H1 (cell line): ENCODE measurements at regions not wholly inside any gene's neighbourhood (a gene's known extent, or its start where the extent isn't known, plus 50 kb on each side); places are given as distances from the start of the nearest gene placed in this dataset.

ENCODE experiments used
- CTCF ChIA-PET: fragments of 300-600 bp; sonication (Branson Sonifier 250); formaldehyde crosslinking; loops from one replicate; lab custom pipeline; 2021; ENCODE audit not compliant: partially characterized antibody; lab: Charles Lee
- POLR2A ChIA-PET: fragments of 300-600 bp; sonication (Branson Sonifier 250); formaldehyde crosslinking; loops from one replicate; lab custom pipeline; 2021; ENCODE audit warnings: inconsistent platforms; ENCODE audit not compliant: partially characterized antibody; lab: Charles Lee
- DNase-seq, 2 experiments: peaks; one replicate each; pipeline versions ENCODE4 v3.0.0 to v3.0.0-alpha.2; 2010 to 2022; ENCODE audit warnings: low spot score in 2 of 2, low read depth in 1 of 2, mixed read lengths in 1 of 2
- FAIRE-seq: peaks from 2 replicates; lab custom pipeline; 2011; peaks lifted over from hg19 to GRCh38; lab: Jason Lieb, UNC
- H2AFZ ChIP-seq: 2 replicates; pipeline ENCODE4 v1.8.1; 2012; ENCODE audit warnings: low read length, inconsistent platforms
- H2AK5ac ChIP-seq: 2 replicates; pipeline ENCODE4 v1.6.1; 2013; ENCODE audit warnings: low read depth, low read length
- H2BK120ac ChIP-seq: replicated peaks from 2 replicates; pipeline ENCODE3; 2013; ENCODE audit warnings: low read depth, low read length, inconsistent platforms
- H2BK12ac ChIP-seq: 2 replicates; pipeline ENCODE4 v1.6.1; 2013; ENCODE audit warnings: low read depth, low read length
- H2BK15ac ChIP-seq: 2 replicates; pipeline ENCODE4 v1.6.1; 2013; ENCODE audit warnings: low read length
- H2BK20ac ChIP-seq: 2 replicates; pipeline ENCODE4 v1.6.1; 2013; ENCODE audit warnings: low read length
- H2BK5ac ChIP-seq: 2 replicates; pipeline ENCODE4 v1.6.1; 2013; ENCODE audit warnings: low read depth, low read length
- H3K14ac ChIP-seq: 2 replicates; pipeline ENCODE4 v1.6.1; 2013; ENCODE audit warnings: inconsistent platforms; ENCODE audit not compliant: insufficient read length
- H3K18ac ChIP-seq: 2 replicates; pipeline ENCODE4 v1.6.1; 2013; ENCODE audit warnings: low read length; ENCODE audit errors: extremely low read depth
- H3K23ac ChIP-seq: 2 replicates; pipeline ENCODE4 v1.6.1; 2013; ENCODE audit warnings: inconsistent platforms; ENCODE audit not compliant: insufficient read length
- H3K23me2 ChIP-seq: 2 replicates; pipeline ENCODE4 v1.6.1; 2013; ENCODE audit warnings: low read depth, low read length
- H3K27ac ChIP-seq: 2 replicates; pipeline ENCODE4 v1.6.1; 2011; ENCODE audit warnings: low read depth, low read length, inconsistent platforms
- H3K27me3 ChIP-seq, 4 experiments: replicated peaks in 1 of 4; 1 replicate in 1 of 4; 2 replicates in 3 of 4; pipeline versions ENCODE4 v1.6.1 to v1.8.1; 2011 to 2013; ENCODE audit warnings: low read length in 3 of 4, mild to moderate bottlenecking in 3 of 4, inconsistent platforms in 2 of 4, mixed read lengths in 2 of 4, moderate library complexity in 1 of 4; ENCODE audit not compliant: control insufficient read depth in 3 of 4, insufficient read depth in 3 of 4; ENCODE audit errors: extremely low read depth in 1 of 4
- H3K36me3 ChIP-seq, 4 experiments: 2 replicates each; pipeline versions ENCODE4 v1.6.1 to v1.8.1; 2011 to 2013; ENCODE audit warnings: mild to moderate bottlenecking in 4 of 4, low read length in 3 of 4, moderate library complexity in 2 of 4, control low read depth in 1 of 4, inconsistent platforms in 1 of 4; ENCODE audit not compliant: insufficient read depth in 4 of 4, control insufficient read depth in 2 of 4
- H3K4ac ChIP-seq: replicated peaks from 2 replicates; pipeline ENCODE3; 2013; ENCODE audit warnings: low read length, low read depth, mixed read lengths, inconsistent platforms; ENCODE audit not compliant: insufficient read length
- H3K4me1 ChIP-seq, 4 experiments: replicated peaks in 1 of 4; 1 replicate in 1 of 4; 2 replicates in 3 of 4; pipeline versions ENCODE4 v1.6.1 to v1.8.1; 2011 to 2013; ENCODE audit warnings: low read length in 3 of 4, inconsistent platforms in 2 of 4, mixed read lengths in 1 of 4; ENCODE audit not compliant: insufficient read depth in 4 of 4, control insufficient read depth in 3 of 4
- H3K4me2 ChIP-seq, 2 experiments: 2 replicates each; pipeline versions ENCODE4 v1.6.1 to v1.8.1; 2011 to 2013; ENCODE audit warnings: low read depth in 2 of 2, low read length in 2 of 2, control low read depth in 1 of 2, inconsistent platforms in 1 of 2, mild to moderate bottlenecking in 1 of 2; ENCODE audit not compliant: insufficient read depth in 1 of 2
- H3K4me3 ChIP-seq, 4 experiments: fragments of 200-600, 300-600 bp in 1 of 4; sonication (generic), shearing (Covaris generic), sonication (Bioruptor Twin) in 1 of 4; 2 replicates each; pipeline versions ENCODE4 v1.5.1 to v1.8.1; 2011 to 2016; ENCODE audit warnings: low read length in 4 of 4, low read depth in 3 of 4, control low read depth in 2 of 4, inconsistent platforms in 2 of 4, mild to moderate bottlenecking in 2 of 4, mixed read lengths in 1 of 4, moderate library complexity in 1 of 4; ENCODE audit not compliant: insufficient read depth in 2 of 4; ENCODE audit errors: extremely low read depth in 1 of 4
- H3K56ac ChIP-seq: replicated peaks from 2 replicates; pipeline ENCODE3; 2013; ENCODE audit warnings: low read depth, mild to moderate bottlenecking, mixed read lengths, low read length, inconsistent platforms; ENCODE audit not compliant: insufficient read length
- H3K79me1 ChIP-seq: 2 replicates; pipeline ENCODE4 v1.6.1; 2013; ENCODE audit warnings: low read depth, low read length, control low read depth
- H3K79me2 ChIP-seq, 2 experiments: 2 replicates each; pipeline versions ENCODE4 v1.6.1 to v1.8.1; 2012 to 2013; ENCODE audit warnings: low read length in 2 of 2, mild to moderate bottlenecking in 2 of 2, inconsistent platforms in 1 of 2; ENCODE audit not compliant: insufficient read depth in 2 of 2, control insufficient read depth in 1 of 2
- H3K9ac ChIP-seq, 4 experiments: replicated peaks in 1 of 4; 1 replicate in 1 of 4; 2 replicates in 3 of 4; pipeline versions ENCODE4 v1.6.1 to v1.8.1; 2011 to 2013; ENCODE audit warnings: low read depth in 3 of 4, low read length in 3 of 4, control low read depth in 2 of 4, mild to moderate bottlenecking in 2 of 4, moderate library complexity in 2 of 4, inconsistent platforms in 1 of 4; ENCODE audit errors: extremely low read depth in 1 of 4
- H3K9me3 ChIP-seq, 2 experiments: 2 replicates each; pipeline versions ENCODE4 v1.6.1 to v1.8.1; 2012 to 2013; ENCODE audit warnings: mild to moderate bottlenecking in 2 of 2, moderate library complexity in 2 of 2, control low read depth in 1 of 2, inconsistent platforms in 1 of 2, low read depth in 1 of 2, low read length in 1 of 2, mixed read lengths in 1 of 2; ENCODE audit not compliant: insufficient read depth in 2 of 2
- H4K20me1 ChIP-seq, 2 experiments: replicated peaks in 1 of 2; 2 replicates each; pipeline versions ENCODE3 to v1.8.1; 2011 to 2013; ENCODE audit warnings: inconsistent platforms in 2 of 2, low read length in 2 of 2, mild to moderate bottlenecking in 1 of 2; ENCODE audit not compliant: insufficient read depth in 2 of 2, control insufficient read depth in 1 of 2
- H4K5ac ChIP-seq: 2 replicates; pipeline ENCODE4 v1.6.1; 2013; ENCODE audit warnings: low read length, low read depth, mixed read lengths, inconsistent platforms; ENCODE audit not compliant: insufficient read length
- H4K8ac ChIP-seq: 2 replicates; pipeline ENCODE4 v1.8.0; 2013; ENCODE audit warnings: mild to moderate bottlenecking, moderate library complexity, low read length, inconsistent platforms; ENCODE audit not compliant: insufficient read depth; ENCODE audit errors: extremely low read depth
- H4K91ac ChIP-seq: replicated peaks from 2 replicates; pipeline ENCODE3; 2013; ENCODE audit warnings: low read length, mixed read lengths, inconsistent platforms; ENCODE audit not compliant: insufficient read length
- ATF3 ChIP-seq: IDR thresholded peaks from 2 replicates; pipeline ENCODE4 v1.6.1; 2011; ENCODE audit warnings: low read depth, mild to moderate bottlenecking, low read length; ENCODE audit not compliant: insufficient read depth
- BACH1 ChIP-seq: IDR thresholded peaks from 2 replicates; pipeline ENCODE4 v1.6.1; 2012; ENCODE audit warnings: low read length, improper control_type of control experiment
- CEBPB ChIP-seq: IDR thresholded peaks from 2 replicates; pipeline ENCODE4 v1.6.1; 2012; ENCODE audit warnings: low read depth, low read length
- EP300 ChIP-seq, 2 experiments: IDR thresholded peaks; 1 replicate in 1 of 2; 2 replicates in 1 of 2; pipeline ENCODE4 v1.6.1; 2011 to 2012; ENCODE audit warnings: low read depth in 2 of 2, low read length in 2 of 2, mild to moderate bottlenecking in 2 of 2, borderline replicate concordance in 1 of 2, inconsistent platforms in 1 of 2, moderate library complexity in 1 of 2
- KDM1A ChIP-seq: fragments of 200-600, 300-600 bp; sonication (generic); IDR thresholded peaks from 2 replicates; pipeline ENCODE4 v1.7.1; 2016; ENCODE audit warnings: mild to moderate bottlenecking, low read length, borderline replicate concordance
- KDM4A ChIP-seq: IDR thresholded peaks from one replicate; pipeline ENCODE4 v1.7.1; 2012; ENCODE audit warnings: low read depth, mild to moderate bottlenecking, moderate library complexity, low read length, inconsistent platforms; ENCODE audit not compliant: severe bottlenecking
- KDM5A ChIP-seq: fragments of 200-600 bp; IDR thresholded peaks from 2 replicates; pipeline ENCODE4 v1.7.1; 2012; ENCODE audit warnings: mild to moderate bottlenecking, low read length, inconsistent platforms, mixed read lengths
- MAFK ChIP-seq: IDR thresholded peaks from 2 replicates; pipeline ENCODE4 v1.6.1; 2012; ENCODE audit warnings: low read depth, mild to moderate bottlenecking, improper control_type of control experiment, low read length
- RBBP5 ChIP-seq: IDR thresholded peaks from 2 replicates; pipeline ENCODE4 v1.7.1; 2012; ENCODE audit warnings: low read depth, mild to moderate bottlenecking, inconsistent platforms, low read length, moderate library complexity, borderline replicate concordance
- RNF2 ChIP-seq: fragments of 200-900, 300-1000 bp; sonication (generic); IDR thresholded peaks from 2 replicates; pipeline ENCODE4 v1.7.1; 2016; ENCODE audit warnings: borderline replicate concordance, low read depth, mild to moderate bottlenecking, antibody characterized with exemption, low read length; ENCODE audit not compliant: poor library complexity, severe bottlenecking; ENCODE audit errors: missing control alignments
- SP4 ChIP-seq: IDR thresholded peaks from 2 replicates; pipeline ENCODE4 v1.6.1; 2012; ENCODE audit warnings: low read length, inconsistent platforms
- YY1 ChIP-seq: IDR thresholded peaks from 2 replicates; pipeline ENCODE4 v1.6.1; 2011; ENCODE audit warnings: low read depth, mild to moderate bottlenecking, low read length
- WGBS, 2 experiments: shearing (Covaris generic) in 1 of 2; methylation state at CpG; one replicate each; pipeline versions ENCODE4 v1.1.6 to v1.1.7; 2013 to 2015; ENCODE audit warnings: low lambda C conversion rate in 2 of 2, mixed read lengths in 2 of 2, inconsistent platforms in 1 of 2, low coverage in 1 of 2, missing lambda C conversion rate in 1 of 2; ENCODE audit not compliant: insufficient replicate concordance in 2 of 2, insufficient coverage in 1 of 2, insufficient read length in 1 of 2; ENCODE audit errors: extremely low coverage in 1 of 2, missing lambda C conversion rate in 1 of 2; 5-methylcytosine and 5-hydroxymethylcytosine counted together
- TF ChIP-seq, protein P1 (sequence below): IDR thresholded peaks from 2 replicates; pipeline ENCODE4 v1.6.1; 2012; ENCODE audit warnings: inconsistent platforms
- TF ChIP-seq, protein P2 (sequence below): IDR thresholded peaks from 2 replicates; pipeline ENCODE4 v1.6.1; 2012; ENCODE audit warnings: inconsistent platforms

GRCh38 chr5:162888268-162888667 lies 549.1 kb upstream of the CCNG1 start:
- H2AK5ac ChIP-seq: no peak overlapping the region
- DNase-seq (no peak), FAIRE-seq (no peak)
- H3K27ac ChIP-seq: no peak overlapping the region
- 93% methylated on average over 2 of the region's 2 CpGs; no CpG with 5 or more reads in 1 of the 2 experiments for WGBS, 2 experiments
- H3K79me2 ChIP-seq: no peaks in the 10 kb centered on the region
- no peak overlapping the region for H3K18ac ChIP-seq
- no peaks in the 10 kb centered on the region for H3K27me3 ChIP-seq
- H3K23ac ChIP-seq: no peak overlapping the region
- no peak overlapping the region for H3K4me2 ChIP-seq
- no peaks in the 10 kb centered on the region for H3K23me2 ChIP-seq
- no peak overlapping the region for H3K4ac ChIP-seq
- H2BK20ac ChIP-seq: no peak overlapping the region
- no peak overlapping the region for H4K91ac ChIP-seq
- H3K36me3 ChIP-seq: no peaks in the 10 kb centered on the region
- no peaks in the 10 kb centered on the region for H3K9me3 ChIP-seq
- H2BK12ac ChIP-seq: no peak overlapping the region
- POLR2A ChIA-PET: no interaction called here
- H3K56ac ChIP-seq: no peak overlapping the region
- H3K79me1 ChIP-seq: no peaks in the 10 kb centered on the region
- H3K4me3 ChIP-seq: no peak overlapping the region
- no peak overlapping the region for H4K5ac ChIP-seq
- no peak overlapping the region for H2AFZ ChIP-seq
- no peak overlapping the region for H2BK5ac ChIP-seq
- H2BK120ac ChIP-seq: no peak overlapping the region
- no peak overlapping the region for H2BK15ac ChIP-seq
- no peak overlapping the region for H3K14ac ChIP-seq
- CTCF ChIA-PET: no interaction called here
- no peaks in the 10 kb centered on the region; a peak in 1 of 7 replicates for H3K4me1 ChIP-seq
- H3K9ac ChIP-seq: no peak overlapping the region
- no peak overlapping the region for H4K8ac ChIP-seq
- no peaks in the 10 kb centered on the region for H4K20me1 ChIP-seq
- TF ChIP-seq, protein P1, sequence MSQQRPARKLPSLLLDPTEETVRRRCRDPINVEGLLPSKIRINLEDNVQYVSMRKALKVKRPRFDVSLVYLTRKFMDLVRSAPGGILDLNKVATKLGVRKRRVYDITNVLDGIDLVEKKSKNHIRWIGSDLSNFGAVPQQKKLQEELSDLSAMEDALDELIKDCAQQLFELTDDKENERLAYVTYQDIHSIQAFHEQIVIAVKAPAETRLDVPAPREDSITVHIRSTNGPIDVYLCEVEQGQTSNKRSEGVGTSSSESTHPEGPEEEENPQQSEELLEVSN: no peak
- no peak for TF ChIP-seq RNF2
- no peak for TF ChIP-seq EP300 (IDR thresholded peaks at IDR 0.05; ENCODE audit: borderline replicate concordance in 1 of 2, low read depth in 2 of 2, low read length in 2 of 2)
- TF ChIP-seq KDM1A: no peak
- TF ChIP-seq SP4: no peak
- TF ChIP-seq, protein P2, sequence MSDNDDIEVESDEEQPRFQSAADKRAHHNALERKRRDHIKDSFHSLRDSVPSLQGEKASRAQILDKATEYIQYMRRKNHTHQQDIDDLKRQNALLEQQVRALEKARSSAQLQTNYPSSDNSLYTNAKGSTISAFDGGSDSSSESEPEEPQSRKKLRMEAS: no peak
- TF ChIP-seq RBBP5: no peak
- TF ChIP-seq ATF3: no peak
- no peak for TF ChIP-seq MAFK
- no peak for TF ChIP-seq BACH1
- TF ChIP-seq KDM4A: no peak
- TF ChIP-seq YY1: no peak
- no peak for TF ChIP-seq KDM5A
- no peak for TF ChIP-seq CEBPB
